Stimulated activated CD4-positive, alpha-beta T cell treated with anti-CD3 and anti-CD28 coated beads, Interleukin-4, amount 100 ng/mL, for 48 hours (primary cell): ENCODE measurements at regions not wholly inside any gene's neighbourhood (a gene's known extent, or its start where the extent isn't known, plus 50 kb on each side); places are given as distances from the start of the nearest gene placed in this dataset.

Experiments
- DNase-seq, 2 donors: peaks; one replicate each; pipeline ENCODE4 v3.0.0-alpha.2; 2020; ENCODE audit warnings: low read depth in 2 of 2

DNA sequence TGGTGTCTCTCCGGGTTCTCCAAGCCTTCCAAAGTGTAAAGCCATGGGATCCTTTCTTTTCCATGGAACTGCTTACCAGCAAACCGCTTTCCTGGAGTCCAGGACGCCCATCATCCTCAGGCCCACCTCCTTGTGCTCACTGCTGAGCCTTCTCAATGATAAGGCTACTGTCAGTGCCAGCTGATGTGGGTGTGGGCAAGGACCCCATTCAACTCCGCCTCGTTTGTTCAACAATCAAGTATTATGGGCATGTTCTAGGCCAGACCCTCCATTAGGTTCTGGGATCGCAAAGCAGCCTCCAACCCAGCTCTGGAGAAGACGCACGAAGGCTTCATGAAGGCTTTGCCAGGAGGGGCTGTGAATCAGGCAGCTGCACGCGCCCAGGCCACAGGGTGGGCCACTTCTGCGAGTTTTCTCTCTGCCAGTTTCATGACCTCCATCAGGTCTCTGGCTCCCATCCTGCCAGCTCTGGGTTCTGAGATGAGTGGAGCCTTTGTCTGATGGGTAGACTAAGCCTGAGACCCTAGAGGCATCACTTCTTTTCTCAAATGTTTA, 177.1 kb downstream of the MRPL14 start:
- DNase-seq, result no peak

DNA sequence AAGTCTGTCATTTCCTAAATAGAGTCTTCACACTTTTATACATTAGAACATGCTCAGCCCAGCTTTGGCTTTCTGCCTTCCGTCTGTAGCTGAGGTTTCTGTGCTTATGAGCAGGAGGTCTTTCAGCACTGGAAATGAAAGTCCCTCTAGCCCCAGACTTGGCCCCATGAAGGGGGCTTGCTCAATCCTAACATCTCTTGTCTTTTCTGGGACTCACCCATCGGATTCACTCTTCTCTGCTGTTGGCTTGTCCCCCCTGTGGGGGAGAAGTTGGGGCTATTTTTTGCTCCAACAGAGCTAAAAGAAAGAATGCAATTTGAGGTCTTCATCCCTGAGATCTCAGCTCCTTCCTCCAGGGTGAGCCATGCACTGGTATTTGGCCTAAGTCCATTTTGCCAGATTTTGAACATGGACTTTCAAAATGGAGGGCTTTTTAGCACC, 177.7 kb downstream of the MRPL14 start:
- no peak for DNase-seq

DNA sequence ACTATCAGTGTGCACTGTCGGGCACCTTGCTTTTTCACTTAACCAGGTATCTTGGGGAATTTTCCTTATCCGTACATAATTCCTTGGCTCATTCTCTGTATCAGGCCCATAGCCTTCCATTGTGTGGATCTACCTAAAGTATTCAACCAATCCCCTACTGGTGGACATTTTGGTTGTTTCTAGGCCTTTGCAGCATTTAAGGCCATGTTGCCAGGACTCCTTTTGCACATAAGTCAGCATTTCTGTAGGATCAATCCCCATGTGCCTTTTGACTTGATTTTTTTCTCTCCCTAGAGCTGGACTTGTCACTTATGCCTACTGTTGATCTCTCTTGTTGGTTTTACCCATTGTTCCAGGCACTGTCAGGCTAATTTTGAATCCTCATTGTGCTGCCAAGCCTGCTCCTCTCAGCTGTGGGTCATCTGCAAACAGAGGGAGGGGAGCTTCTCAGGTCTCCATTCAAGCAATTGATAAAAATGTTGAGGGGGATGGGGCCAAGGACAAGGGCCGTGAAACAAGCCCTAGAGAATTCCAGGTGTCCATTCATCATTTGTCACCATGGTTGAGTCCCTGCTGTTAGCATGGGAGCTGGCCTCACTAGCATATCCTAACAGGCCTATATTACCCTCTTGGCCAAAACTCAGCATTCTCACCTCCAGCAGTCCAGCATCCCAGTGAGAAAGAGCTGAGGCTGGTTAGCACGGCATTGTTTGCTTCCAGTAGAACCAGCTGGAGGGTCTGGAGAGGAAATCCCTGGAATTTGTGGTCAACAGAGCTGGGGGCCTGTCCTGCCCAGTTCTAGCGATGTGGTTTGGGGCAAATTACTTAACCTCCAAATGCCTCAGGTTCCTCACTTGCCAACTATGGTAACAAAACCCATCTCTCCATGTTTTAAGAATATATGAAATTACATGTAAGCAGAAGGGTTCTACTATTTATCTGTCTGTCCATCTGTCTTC, 178.4 kb downstream of the MRPL14 start:
- DNase-seq, result no peak

DNA sequence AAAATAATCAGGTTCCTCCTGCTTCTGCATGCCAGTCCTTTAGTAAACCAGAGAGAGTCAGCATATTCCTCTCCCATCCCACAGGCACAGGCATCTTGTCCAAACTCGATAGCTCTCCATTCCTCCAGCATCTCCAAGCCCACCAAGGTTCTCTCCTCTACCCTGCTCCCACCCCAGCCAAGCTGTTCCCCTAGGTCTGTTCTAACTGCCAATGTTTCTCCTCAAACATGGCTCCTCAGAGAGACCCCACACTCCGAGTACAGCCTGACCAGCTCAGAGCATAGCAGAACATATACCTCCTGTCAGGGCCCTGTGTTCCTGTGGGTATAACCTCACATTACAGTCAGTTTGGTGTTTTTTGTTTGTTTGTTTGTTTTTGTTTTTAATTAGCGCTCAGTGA, 177.8 kb downstream of the VEGFA start:
- no peak for DNase-seq

DNA sequence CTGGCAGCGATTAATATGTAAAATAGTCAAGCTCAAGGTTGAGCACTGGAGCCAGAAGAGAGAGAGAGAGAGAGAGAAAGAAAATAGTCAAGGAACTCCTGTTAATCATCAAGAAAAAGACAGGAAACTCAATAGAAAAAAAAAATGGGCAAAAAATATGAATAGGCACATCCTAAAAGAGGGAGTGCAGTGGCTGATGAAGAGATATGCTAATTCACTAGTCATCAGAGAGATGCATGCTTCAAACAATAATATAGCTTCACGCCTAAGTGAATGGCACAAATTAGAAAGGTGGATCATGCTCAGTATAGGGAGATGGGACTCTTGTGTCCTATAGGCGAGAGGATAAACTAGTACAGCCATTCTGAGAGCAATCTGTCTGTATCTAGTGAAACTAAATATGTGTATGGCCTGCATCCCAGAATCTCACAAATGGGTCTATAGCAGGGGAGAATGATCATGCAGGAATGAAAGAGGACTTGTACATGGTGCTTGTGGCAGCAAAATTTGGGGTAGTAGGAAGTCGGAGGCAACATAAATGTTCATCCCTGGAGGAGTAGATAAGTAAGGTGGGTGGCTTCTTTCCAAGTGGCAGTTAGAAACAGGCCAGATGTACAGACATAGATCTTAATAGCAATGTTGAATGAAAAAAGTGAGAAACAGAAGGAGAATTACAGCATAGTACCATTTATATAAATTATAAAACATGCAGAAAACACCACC, 176.8 kb downstream of the VEGFA start:
- DNase-seq, result no peak

DNA sequence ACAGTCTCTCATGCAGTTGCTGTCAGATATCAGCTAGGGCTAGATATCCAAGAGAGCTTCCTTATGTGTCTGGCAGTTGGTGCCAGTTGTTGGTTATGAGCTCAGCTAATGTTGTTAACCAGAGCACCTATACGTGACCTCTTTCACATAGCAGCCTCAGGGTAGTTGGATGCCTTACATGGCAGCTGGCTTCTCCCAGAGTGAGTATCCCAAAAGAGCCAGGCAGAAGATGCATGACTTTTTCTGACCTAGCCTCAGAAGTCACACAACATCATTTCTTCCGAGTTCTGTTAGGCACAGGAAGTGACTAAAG, 175.7 kb downstream of the VEGFA start:
- no peak for DNase-seq

DNA sequence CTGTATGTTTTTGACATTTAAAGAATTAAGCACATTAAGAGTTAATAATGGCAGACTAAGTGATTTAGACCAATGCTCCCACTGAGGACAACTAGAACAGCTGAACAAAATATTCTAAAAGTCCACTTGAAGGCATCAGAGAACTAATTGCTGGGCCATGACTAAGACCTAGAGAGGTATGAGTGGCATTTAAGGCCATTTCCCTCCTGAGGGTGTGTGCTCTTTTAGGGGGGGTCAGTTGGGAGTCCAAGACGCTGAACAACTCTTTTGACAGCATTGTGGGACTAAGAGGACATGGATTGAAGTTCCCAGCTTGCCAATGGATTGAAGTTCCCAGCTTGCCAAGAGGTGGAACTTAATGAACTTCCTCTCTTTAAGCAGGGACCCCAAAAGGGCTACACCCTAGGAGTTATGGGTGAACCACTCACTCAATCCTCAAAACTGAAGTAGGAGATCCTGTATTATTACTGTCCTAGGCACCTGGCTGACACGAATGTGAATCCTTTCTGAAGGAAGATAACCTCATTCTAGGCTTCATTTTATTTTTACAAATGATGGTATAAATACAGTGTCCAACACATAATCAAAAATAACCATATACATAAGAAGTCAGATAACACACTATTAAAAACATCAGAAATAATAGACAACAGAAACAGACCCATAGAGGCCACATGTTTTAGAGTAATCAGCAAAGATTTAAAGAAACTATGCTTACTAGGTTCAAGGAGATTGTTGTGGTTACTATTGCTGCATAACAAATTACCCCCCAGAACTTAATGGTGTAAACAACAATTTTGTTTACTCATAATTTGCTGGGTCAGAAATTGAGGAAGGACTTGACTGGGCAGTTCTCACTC, 175.1 kb downstream of the VEGFA start:
- DNase-seq, result no peak

DNA sequence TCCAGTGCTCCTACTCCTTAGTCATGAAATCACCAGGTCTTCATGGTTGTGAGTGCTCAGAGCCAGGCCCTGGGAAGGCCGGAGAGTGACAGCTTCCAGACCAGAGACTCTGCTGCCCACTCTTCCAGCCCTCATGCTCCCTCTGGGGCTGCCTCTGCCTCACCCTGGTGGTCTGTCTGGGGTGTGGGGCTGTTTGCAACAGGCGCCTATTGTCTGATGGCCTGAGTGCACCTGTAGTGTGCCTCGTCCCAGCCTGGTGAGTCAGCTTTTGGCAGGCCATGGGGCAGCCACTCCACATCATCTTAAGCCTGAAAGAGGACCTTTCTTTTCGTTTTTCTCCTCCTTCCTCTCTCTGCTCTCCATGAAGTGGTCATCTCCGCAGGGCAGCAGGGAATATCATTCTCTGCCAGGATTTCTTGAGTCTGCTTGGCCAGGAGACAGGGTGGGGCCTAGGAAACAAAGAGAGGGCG, 173.8 kb downstream of the VEGFA start:
- DNase-seq, result no peak

DNA sequence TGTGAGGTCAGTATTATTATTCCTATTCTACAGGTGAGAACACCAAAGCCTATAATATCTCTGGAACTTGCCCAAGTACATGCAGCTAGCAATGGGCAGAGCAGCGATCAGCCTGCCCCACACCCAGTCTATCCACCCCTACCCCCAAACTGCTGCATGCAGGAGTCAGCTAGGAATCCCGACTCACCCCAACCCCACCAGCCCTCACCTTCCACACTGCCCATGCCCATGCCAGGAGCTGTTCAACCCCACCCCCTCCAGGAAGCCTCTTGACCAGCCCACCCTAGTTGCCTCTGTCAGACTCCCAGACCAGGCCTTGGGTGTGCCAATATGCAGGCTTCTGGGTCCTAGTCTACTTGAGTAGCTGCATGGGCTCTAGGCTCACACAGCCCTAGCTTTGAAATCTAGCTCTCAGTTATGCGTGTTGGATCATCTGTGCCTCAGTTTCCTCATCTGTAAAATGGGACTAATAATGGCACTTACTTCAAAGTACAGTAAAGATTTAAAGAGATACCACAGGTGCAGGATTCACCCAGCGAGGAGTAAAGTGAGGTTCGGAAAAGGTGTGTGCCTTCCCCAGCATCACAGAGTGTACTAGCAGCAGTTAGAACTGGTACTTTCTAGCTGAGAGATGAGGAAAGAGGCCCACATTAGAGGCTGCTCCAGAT, 173.2 kb downstream of the VEGFA start:
- DNase-seq, result no peak

DNA sequence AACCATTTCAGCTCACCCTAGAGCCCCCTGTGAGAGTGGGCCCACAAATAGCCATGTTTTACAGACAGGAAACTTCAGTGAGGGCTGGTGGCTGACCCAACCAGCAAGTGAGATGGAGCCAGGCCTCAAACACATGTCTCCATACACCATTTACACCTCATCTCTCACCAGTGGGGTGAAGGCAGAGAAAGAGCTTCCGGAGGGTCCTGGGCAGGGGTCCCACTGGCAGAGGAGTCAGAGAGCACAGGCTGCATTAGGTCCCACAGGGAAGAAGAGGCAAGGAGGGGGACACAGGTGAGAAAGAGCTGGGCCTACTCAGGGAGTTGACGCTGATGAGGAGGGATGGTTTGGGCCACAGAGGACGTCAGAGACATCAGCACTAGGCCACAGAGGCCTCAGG, 172.6 kb downstream of the VEGFA start:
- DNase-seq, result no peak

DNA sequence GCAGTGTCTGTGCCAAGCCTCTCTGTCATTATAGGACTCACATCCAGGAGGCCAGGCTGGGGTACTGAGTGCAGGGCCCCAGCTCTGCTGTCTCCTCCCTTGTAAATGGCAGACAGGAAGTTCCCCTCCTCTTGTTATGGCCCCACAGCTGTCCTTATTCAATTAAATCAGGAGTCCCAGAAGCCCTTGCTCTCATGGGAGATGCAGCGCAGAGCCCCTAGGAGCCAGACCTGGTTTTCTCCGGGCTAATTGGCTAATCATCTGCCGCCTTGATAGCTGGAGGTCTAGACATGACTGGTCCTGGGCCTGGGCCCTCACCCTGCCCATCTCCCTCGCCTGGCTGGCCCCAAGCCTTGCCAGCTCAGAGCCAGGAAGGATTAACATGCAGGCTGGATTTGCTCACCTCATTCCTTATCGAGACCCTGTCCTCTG, 172.0 kb downstream of the VEGFA start:
- no peak for DNase-seq

DNA sequence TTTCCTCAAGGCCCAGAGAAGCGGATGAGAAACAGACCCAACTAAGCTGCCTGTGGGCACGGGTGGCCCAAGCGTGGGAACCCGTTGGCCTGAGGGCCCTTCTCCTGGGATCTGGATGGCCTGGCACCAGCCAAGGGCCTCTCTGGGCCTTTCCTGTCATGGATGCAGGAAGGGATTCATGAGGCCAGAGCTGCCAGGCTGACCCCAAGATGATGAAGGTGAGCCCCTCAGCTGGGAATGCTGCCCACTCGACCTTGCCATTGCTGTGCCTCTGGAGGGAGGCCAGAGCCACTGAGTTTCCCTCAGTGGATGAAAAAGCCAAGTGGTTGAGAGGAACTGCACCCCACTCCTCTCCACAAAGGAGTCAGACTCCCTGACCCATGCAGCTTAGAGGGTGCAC, 171.2 kb downstream of the VEGFA start:
- DNase-seq, result no peak

DNA sequence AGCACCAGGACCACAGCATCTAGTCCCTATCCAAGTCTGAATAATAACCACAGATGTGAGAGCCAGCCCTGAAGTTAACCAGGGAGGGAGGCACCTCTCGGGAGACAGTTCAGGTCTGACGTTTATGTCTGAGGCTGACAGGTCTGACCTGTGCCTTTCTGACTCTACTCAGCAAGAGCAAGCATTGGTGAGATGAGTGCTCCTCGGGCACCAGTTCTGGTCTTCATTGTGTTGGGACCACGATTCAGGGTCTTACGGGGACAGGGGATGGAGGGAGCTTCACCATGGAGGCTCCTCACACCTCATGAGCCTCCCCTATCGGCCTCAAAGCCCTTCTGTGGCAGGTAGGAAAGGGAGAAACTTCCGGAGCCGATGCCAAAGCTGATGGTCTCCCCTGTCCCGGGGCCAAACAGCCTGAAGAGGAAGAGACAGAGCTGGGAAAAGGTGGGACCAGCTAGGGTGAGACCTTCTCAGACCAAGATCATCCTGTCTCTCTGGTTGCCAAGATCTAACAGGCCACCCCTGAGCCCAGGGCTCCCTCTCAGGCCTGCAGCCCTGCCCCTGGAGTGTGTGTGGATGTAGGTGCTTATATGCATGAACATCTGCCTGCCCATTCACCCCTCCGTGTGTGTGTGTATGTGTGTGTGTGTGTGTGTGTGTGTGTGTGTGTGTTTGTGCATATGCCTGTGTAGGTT, 170.5 kb downstream of the VEGFA start:
- DNase-seq, result no peak

DNA sequence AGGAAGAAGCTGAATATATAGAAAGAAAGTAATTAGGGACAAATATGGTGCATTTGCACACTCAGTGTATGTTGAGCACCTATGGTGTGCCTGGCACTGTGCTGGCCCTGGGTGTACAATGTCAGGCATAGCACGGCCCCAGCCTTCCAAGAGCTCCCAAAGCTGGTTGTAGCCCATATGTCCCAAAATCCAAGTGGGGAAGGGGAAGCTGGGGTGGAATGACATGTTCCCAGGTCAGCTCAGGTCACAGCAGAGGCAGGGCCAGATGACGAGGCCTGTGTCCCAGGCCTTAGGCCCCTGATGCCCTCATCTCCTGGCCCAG, 170.0 kb downstream of the VEGFA start:
- DNase-seq, result no peak

DNA sequence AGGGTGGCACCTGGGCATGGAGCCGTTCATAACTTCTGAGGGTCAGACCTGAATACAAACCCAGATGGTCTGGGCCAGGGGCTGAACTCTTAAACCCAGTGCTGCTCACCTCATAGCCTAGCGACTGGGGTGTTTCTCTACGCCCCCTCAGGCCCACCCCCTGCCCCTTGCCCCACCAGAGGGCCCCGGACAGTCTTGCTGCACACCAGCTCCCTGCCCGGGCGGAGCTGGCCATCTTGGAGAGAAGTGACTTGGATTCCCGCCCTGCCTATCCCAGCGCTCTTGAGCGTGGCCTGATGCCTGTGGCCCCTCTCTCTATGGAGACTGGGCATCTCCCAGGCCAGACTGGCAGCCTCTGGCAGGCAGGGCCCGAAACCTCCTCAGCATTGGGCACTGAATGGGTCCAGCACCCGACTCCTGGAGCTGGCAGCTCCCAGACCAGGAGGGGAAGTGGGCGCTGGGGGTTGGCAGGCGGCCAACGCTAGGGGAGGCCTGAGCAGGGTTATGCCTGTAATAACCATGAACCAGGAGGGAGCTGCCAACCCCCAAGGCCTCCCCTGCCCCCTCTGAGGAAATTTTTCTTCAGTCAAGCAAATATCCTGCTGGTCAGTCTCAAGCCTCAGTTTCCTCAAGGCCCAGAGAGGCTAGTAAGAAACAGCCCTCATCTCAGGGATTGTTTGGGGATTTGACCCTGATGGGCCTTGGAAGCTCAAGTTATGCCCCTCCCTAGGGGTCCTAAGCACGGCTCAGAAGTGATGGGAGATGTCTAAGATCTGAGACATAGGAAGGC, 169.5 kb downstream of the VEGFA start:
- DNase-seq, result no peak

DNA sequence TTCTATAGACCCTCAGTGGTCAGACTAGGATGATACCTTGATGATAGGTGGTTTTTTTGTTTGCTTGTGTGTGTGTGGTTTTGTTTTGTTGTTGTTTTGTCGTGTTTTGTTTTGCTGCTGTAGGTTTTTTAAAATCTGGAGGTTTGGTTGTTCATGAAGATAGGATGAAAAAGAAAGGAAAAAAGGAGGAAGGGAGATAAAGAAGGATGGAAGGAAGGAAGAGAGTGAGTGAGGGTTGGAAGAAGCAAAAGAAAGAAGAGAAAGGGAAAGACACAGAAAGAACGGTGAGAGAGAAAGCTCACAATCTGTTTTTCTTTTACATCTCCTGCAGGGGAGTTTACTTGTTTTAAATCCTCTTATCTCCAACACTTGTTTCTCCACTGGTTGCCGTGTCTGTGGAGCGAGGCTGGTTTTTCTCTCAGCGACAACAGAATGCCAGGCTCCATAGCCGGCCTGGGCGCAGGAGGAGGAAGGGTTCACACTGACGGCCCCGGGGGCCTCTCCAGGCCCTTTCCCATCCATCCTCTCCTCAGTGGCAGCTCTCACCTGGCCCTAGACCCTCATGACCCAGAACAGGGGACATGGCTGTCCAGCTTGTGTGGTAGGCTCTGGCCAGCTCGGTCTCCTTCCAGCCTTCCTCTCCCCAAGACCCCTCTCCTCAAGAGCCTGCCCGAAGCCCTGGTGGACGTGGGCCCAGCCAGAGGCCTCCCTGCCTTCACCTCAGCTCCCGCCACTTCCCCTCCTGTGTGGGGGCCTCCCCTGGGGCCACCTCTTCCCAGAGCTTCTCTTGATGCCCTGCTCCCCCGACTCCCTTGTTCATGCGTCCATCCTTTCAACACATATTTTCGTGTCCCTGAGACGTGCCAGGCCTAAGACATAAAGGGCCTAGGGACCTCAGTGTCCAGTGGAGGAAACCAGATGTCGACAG, 168.4 kb downstream of the VEGFA start:
- no peak for DNase-seq

DNA sequence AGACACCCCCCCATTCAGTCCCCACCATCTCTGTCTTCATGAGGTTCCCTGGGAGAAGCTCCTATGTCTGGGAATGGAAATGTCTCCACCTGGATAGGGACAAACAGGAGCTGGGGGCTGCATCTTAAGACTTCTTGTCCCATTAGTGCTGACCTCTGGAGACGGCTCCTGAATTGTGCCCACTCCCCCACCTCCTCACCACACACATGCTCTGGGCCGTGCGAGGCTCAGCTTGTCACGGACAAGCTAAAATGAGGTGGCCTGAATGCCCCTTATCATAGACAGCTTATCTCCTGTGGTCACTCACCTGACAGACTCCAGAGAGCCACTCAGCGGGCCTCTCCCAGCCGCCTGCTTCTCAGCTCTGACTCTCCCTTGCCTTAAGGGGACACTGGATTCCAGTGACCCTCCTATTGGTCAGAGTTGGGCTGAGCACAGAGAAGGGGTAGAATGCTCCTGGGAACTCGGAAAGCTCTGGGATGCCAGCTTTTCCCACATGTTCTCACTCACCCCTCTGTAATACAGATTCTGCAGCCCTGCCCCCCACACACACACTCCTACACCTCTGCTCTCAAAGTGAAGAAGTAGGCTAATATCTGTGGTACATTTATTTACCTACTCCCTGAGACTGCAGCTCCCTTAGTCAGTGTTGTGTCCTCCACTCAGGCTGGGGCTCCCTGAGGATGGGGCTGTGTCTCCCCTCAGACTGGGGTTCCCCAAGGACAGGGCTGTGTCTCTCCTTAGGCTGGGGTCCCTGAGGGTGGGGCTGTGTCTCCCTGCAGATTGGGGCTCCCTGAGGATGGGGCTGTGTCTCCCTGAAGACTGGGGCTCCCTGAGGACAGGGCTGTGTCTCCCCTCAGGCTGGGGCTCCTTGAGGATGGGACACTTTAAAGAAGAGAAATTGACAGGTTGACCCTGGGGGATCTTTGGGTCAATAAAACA, 167.5 kb downstream of the VEGFA start:
- DNase-seq, result no peak

DNA sequence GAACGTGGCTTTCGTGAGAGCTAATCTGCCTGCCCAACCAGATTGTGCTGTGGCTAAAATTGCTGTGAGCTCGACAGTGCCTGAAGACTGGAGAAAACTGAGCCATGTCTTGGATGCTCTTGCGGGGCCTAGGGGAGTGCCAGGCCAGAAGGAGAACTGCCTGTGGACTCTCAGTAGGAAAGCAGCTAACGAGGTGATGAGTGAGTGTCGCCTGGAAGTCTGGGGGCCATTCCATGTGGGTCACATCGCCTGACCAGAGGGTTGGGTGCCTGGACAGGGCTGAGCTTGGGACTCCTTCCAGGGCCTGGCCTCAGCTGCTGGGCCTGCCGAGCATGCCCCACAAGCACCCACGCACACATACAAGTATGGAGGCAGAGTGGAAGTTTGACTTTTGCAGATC, 166.5 kb downstream of the VEGFA start:
- DNase-seq, result no peak
